Thoracic aorta (tissue), 2 donors: ENCODE measurements at regions not wholly inside any gene's neighbourhood (a gene's known extent, or its start where the extent isn't known, plus 50 kb on each side); places are given as distances from the start of the nearest gene placed in this dataset.

Experiments
- ATAC-seq: fragments of 150-250 bp; one replicate; pipeline ENCODE4 v1.8.0; 2017; ENCODE audit warnings: low read depth; ENCODE audit not compliant: insufficient number of reproducible peaks, low FRiP score
- DNase-seq: peaks from one replicate; pipeline ENCODE4 v3.0.0-alpha.2; 2020; ENCODE audit warnings: low spot score
- H3K27ac ChIP-seq, 2 donors: fragments of 200-600 bp; sonication (generic); 1 replicate in 1 of 2; 2 replicates in 1 of 2; pipeline ENCODE4 v1.5.1; 2016; ENCODE audit warnings: mild to moderate bottlenecking in 2 of 2, moderate library complexity in 2 of 2
- H3K27me3 ChIP-seq: fragments of 200-600 bp; sonication (generic); replicated peaks from 2 replicates; pipeline ENCODE4 v1.6.0; 2016; ENCODE audit warnings: mild to moderate bottlenecking; ENCODE audit not compliant: insufficient read depth
- H3K36me3 ChIP-seq: fragments of 200-600 bp; sonication (generic); one replicate; pipeline ENCODE4 v1.5.1; 2016
- H3K4me1 ChIP-seq, 2 donors: fragments of 200-600 bp; sonication (generic); 1 replicate in 1 of 2; 2 replicates in 1 of 2; pipeline versions ENCODE4 v1.5.1 to v1.6.0; 2016; ENCODE audit warnings: low read depth in 2 of 2, mild to moderate bottlenecking in 1 of 2; ENCODE audit not compliant: control insufficient read depth in 1 of 2
- H3K4me3 ChIP-seq: fragments of 200-600 bp; sonication (generic); 2 replicates; pipeline ENCODE4 v1.5.1; 2016; ENCODE audit warnings: mild to moderate bottlenecking
- H3K9me3 ChIP-seq: fragments of 200-600 bp; sonication (generic); 2 replicates; pipeline ENCODE4 v1.5.1; 2016
- TF ChIP-seq, protein P1 (sequence below): fragments of 200-600 bp; sonication (generic); IDR thresholded peaks from one replicate; pipeline ENCODE4 v1.5.1; 2019; ENCODE audit warnings: antibody characterized with exemption

DNA sequence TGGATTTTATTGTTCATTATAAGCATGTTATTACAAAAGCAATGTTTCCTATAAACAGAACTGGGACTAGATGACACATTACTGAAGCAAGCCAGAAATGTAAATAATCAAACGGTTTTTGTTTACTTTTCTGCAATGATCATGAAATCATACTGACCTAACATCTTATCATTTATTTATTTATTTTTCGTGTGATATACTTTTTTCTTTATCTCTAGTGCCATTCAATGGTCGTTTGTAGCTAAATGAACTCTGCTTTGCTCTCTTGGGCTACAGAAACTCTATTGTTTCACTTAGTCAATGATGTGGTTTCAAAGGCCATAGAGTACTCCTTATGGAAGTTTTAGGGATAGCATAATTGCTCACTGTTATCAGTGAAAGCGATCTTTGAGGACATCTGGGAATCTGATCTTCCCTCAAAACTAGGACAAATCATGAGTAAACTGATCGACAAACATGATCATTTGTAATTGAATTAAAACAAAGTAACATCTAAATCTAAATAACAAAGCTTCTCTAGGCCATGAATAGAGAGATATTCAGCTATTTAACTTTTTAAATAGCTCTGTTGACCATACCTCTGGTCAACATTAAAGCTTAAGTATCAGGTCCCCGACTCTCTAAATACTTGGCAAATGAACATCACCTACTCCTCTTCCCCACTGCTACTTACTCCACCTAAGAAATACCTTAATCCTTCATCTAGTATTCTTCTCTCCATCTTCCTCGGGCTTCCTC, 933.4 kb downstream of the TFAP2A start:
- ATAC-seq: no peak
- DNase-seq: no peak

DNA sequence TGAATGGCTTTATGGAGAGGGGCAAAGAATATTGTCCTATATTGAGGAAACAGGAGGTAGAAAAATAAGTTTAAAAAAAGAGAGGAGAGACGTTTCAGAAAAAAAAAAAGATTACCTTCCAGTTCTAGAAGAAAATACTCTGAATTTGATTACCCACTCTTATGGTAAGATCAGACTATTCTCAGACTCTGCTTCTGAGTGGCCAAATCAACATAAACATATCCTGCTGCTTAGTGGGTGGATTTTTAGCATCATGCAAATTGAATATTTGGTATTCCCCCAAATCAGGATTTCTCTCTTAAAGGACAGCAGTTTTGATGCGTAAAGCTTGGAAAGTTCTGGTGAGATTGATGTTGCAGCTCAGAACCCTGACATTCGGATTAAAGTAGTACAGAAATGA, 946.6 kb downstream of the TFAP2A start:
- Histone ChIP-seq H3K27me3 (no peaks in the 10 kb centered on the region), H3K4me3 (no peak overlapping the region), H3K36me3 (no peaks in the 10 kb centered on the region), H3K4me1 (no peaks in the 10 kb centered on the region), H3K9me3 (no peaks in the 10 kb centered on the region), H3K27ac (no peak overlapping the region)
- DNase-seq (no peak), ATAC-seq (no peak)
- TF ChIP-seq, protein P1, sequence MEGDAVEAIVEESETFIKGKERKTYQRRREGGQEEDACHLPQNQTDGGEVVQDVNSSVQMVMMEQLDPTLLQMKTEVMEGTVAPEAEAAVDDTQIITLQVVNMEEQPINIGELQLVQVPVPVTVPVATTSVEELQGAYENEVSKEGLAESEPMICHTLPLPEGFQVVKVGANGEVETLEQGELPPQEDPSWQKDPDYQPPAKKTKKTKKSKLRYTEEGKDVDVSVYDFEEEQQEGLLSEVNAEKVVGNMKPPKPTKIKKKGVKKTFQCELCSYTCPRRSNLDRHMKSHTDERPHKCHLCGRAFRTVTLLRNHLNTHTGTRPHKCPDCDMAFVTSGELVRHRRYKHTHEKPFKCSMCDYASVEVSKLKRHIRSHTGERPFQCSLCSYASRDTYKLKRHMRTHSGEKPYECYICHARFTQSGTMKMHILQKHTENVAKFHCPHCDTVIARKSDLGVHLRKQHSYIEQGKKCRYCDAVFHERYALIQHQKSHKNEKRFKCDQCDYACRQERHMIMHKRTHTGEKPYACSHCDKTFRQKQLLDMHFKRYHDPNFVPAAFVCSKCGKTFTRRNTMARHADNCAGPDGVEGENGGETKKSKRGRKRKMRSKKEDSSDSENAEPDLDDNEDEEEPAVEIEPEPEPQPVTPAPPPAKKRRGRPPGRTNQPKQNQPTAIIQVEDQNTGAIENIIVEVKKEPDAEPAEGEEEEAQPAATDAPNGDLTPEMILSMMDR: no peak

More for the DNA sequence above, 933.4 kb downstream of the TFAP2A start:
- Histone ChIP-seq H3K27ac (no peak overlapping the region), H3K27me3 (no peaks in the 10 kb centered on the region), H3K36me3 (no peaks in the 10 kb centered on the region), H3K4me1 (no peaks in the 10 kb centered on the region), H3K9me3 (no peaks in the 10 kb centered on the region), H3K4me3 (no peak overlapping the region)
- TF ChIP-seq, protein P1: no peak

DNA sequence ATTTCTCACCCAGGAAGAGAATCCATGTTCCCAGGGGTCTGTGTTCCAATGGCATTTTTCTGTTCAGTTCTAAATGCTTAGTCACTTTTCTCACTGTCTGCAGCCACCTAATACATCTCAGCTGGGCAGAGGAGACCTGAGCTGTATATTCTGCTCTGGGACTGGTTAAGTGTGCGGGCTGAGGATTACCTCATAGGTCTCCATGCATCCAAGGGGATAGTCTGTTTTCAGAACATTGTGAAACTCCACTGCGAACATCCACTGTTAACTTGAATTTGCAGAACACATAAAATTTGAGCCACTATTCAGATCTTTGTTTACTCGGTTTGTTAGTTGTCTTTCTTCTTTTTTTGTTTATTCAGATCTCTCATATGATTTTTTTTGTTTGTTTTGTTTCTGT, 947.1 kb downstream of the TFAP2A start:
- Histone ChIP-seq H3K36me3 (no peaks in the 10 kb centered on the region), H3K27ac (no peak overlapping the region), H3K4me1 (no peaks in the 10 kb centered on the region), H3K9me3 (no peaks in the 10 kb centered on the region), H3K27me3 (no peaks in the 10 kb centered on the region), H3K4me3 (no peak overlapping the region)
- ATAC-seq (no peak), DNase-seq (no peak)
- TF ChIP-seq, protein P1: no peak

DNA sequence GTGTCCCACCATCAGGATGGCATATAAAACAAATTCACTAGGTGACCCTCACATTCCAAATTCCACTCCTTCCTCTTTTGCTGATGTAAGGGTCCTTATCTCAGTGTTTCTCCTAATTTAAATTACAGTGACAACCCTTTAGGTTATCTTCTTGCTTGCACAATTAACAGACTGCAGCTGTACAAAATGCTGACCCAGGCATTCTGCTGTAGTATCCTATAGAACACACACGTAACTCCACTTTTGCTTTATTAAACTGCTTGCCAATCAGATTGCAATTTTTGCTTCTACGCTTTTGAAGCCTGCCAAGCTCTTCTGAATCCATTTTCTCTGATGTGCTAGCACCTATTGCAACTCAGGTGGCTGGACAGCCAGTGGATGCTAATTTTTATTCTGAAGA, 950.3 kb downstream of the TFAP2A start:
- Histone ChIP-seq H3K27me3 (no peaks in the 10 kb centered on the region), H3K4me1 (no peaks in the 10 kb centered on the region), H3K27ac (no peak overlapping the region), H3K9me3 (no peaks in the 10 kb centered on the region), H3K36me3 (no peaks in the 10 kb centered on the region), H3K4me3 (no peak overlapping the region)
- TF ChIP-seq, protein P1: no peak
- no peak for DNase-seq
- no peak for ATAC-seq

DNA sequence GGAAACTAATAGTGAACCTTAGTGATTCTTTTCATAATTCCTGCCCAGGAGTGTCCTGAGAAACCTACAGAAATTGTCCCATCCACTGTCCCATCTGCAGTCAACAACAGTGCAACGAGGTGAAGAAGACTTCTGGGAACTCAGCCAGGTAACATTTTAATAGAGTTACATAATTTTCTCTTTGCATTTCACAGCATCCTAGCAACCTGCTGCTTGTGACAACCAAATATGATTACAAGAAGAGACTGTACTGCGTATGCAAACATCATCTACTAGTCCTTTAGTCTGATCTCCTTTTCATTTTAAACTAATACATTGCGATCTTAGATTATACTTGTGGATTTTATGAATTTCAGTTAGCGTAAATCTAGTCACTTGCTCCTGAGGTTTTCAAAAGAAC, 951.6 kb downstream of the TFAP2A start:
- TF ChIP-seq, protein P1: no peak
- DNase-seq (no peak), ATAC-seq (no peak)
- H3K27me3 ChIP-seq: no peaks in the 10 kb centered on the region
- H3K4me3 ChIP-seq: no peak overlapping the region
- H3K36me3 ChIP-seq: no peaks in the 10 kb centered on the region
- no peaks in the 10 kb centered on the region for H3K4me1 ChIP-seq
- H3K27ac ChIP-seq: no peak overlapping the region
- H3K9me3 ChIP-seq: no peaks in the 10 kb centered on the region
